Activated naive CD4-positive, alpha-beta T cell treated with anti-CD3 and anti-CD28 coated beads, Interleukin-2, amount 10 ng/mL, durations not matched to agents 7 days and 5 days (primary cell): ENCODE measurements at regions not wholly inside any gene's neighbourhood (a gene's known extent, or its start where the extent isn't known, plus 50 kb on each side); places are given as distances from the start of the nearest gene placed in this dataset.

Experiments
- CTCF ChIA-PET: fragments of 350-600 bp; sonication (Branson Sonifier 250); formaldehyde crosslinking; loops from one replicate; lab custom pipeline; 2021; ENCODE audit warnings: antibody characterized with exemption; lab: Charles Lee
- DNase-seq: peaks from one replicate; pipeline ENCODE4 v3.0.0-alpha.2; 2020
- H3K27ac Mint-ChIP-seq: one replicate; pipeline ENCODE4 v1.8.0; 2021; ENCODE audit warnings: mild to moderate bottlenecking, moderate library complexity, mixed read lengths
- H3K27me3 Mint-ChIP-seq: one replicate; pipeline ENCODE4 v1.8.0; 2021; ENCODE audit warnings: mild to moderate bottlenecking, mixed read lengths
- H3K36me3 Mint-ChIP-seq: one replicate; pipeline ENCODE4 v1.8.0; 2021; ENCODE audit warnings: mixed read lengths
- H3K4me1 Mint-ChIP-seq: one replicate; pipeline ENCODE4 v1.8.0; 2021; ENCODE audit warnings: mixed read lengths
- H3K4me3 Mint-ChIP-seq: one replicate; pipeline ENCODE4 v1.8.0; 2021; ENCODE audit warnings: mild to moderate bottlenecking, moderate library complexity, mixed read lengths
- H3K9me3 Mint-ChIP-seq: one replicate; pipeline ENCODE4 v1.8.0; 2021; ENCODE audit warnings: mixed read lengths

- Mint-ChIP-seq H3K4me1 (peaks cover 4% of the 10 kb centered on the region), H3K4me3 (no peak overlapping the region), H3K36me3 (no peaks in the 10 kb centered on the region), H3K9me3 (no peaks in the 10 kb centered on the region), H3K27ac (no peak overlapping the region), H3K27me3 (peaks cover 14% of the 10 kb centered on the region)
- DNase-seq: no peak
- CTCF ChIA-PET: no interaction called here
Measured at GRCh38 chr12:125211464-125211863, 146.2 kb downstream of the AACS start.

DNA sequence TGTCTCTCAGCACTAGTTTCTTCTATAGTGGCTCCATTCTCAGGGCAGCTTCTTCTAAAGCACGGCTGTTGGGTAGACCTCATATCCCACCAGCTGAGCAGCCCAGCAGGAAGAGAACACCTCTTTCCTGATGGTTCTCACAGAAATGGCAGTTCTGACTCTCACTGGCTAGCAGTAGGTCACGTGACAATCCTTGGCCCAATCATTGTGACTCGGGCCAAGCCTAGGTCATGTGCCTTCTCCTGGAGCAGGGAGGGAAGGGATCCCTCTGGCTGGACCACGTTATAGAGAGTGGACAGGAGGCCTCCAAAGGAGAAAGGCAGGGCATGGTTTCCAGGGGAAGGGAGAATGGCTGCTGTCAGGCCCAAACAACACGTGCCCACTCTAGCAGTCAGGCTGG is 149.1 kb downstream of the AACS start:
- no peak for DNase-seq
- H3K27me3 Mint-ChIP-seq: peaks cover 8% of the 10 kb centered on the region
- no peaks in the 10 kb centered on the region for H3K36me3 Mint-ChIP-seq
- CTCF ChIA-PET: no interaction called here
- no peak overlapping the region for H3K4me3 Mint-ChIP-seq
- H3K4me1 Mint-ChIP-seq: peaks cover 4% of the 10 kb centered on the region
- H3K27ac Mint-ChIP-seq: no peak overlapping the region
- H3K9me3 Mint-ChIP-seq: no peaks in the 10 kb centered on the region

- Mint-ChIP-seq H3K4me1 (no peaks in the 10 kb centered on the region), H3K4me3 (no peak overlapping the region)
Measured at GRCh38 chr12:125216756-125217155, 151.5 kb downstream of the AACS start.

GRCh38 chr12:125217308-125217707 is 152.1 kb downstream of the AACS start:
- no peaks in the 10 kb centered on the region for H3K27me3 Mint-ChIP-seq
- CTCF ChIA-PET: no interaction called here
- H3K4me3 Mint-ChIP-seq: no peak overlapping the region
- no peak overlapping the region for H3K27ac Mint-ChIP-seq
- H3K4me1 Mint-ChIP-seq: no peaks in the 10 kb centered on the region
- no peak for DNase-seq
- no peaks in the 10 kb centered on the region for H3K36me3 Mint-ChIP-seq
- H3K9me3 Mint-ChIP-seq: no peaks in the 10 kb centered on the region

More at GRCh38 chr12:125216756-125217155, 151.5 kb downstream of the AACS start:
- CTCF ChIA-PET: no interaction called here
- no peak for DNase-seq
- no peak overlapping the region for H3K27ac Mint-ChIP-seq
- H3K9me3 Mint-ChIP-seq: no peaks in the 10 kb centered on the region
- H3K27me3 Mint-ChIP-seq: no peaks in the 10 kb centered on the region
- no peaks in the 10 kb centered on the region for H3K36me3 Mint-ChIP-seq

DNA sequence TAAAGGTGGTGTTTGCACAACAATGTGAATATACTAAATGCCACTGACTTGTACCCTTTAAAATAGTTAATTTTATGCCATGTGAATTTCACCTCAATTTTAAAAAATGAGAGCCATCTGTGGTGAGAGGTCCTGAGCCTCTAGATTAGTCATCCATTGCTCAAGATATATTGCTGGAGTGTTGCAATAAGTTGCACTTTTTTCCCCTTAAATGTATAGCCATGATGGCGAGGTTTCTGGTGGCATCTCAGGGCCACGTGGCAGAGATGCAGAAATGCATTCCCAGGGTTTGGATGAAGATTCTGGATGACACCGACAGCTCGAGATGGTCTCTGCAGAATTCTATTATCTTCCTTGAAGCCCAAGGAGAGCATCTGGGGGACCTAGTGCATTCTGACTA is 153.7 kb downstream of the AACS start:
- DNase-seq: no peak
- Mint-ChIP-seq H3K4me3 (no peak overlapping the region), H3K27ac (no peak overlapping the region), H3K9me3 (no peaks in the 10 kb centered on the region), H3K4me1 (no peaks in the 10 kb centered on the region), H3K27me3 (no peaks in the 10 kb centered on the region), H3K36me3 (no peaks in the 10 kb centered on the region)
- CTCF ChIA-PET: no interaction called here

- Mint-ChIP-seq H3K9me3 (no peaks in the 10 kb centered on the region), H3K36me3 (no peaks in the 10 kb centered on the region), H3K4me1 (no peaks in the 10 kb centered on the region), H3K27ac (no peak overlapping the region), H3K27me3 (no peaks in the 10 kb centered on the region), H3K4me3 (no peak overlapping the region)
- CTCF ChIA-PET: no interaction called here
- DNase-seq: no peak
Measured at GRCh38 chr12:125220404-125221273, 155.4 kb downstream of the AACS start.

GRCh38 chr12:125221602-125222001 is 156.4 kb downstream of the AACS start:
- Mint-ChIP-seq H3K9me3 (no peaks in the 10 kb centered on the region), H3K27ac (no peak overlapping the region), H3K4me1 (no peaks in the 10 kb centered on the region), H3K4me3 (no peak overlapping the region), H3K27me3 (no peaks in the 10 kb centered on the region), H3K36me3 (no peaks in the 10 kb centered on the region)
- CTCF ChIA-PET: no interaction called here
- DNase-seq: no peak

- CTCF ChIA-PET: no interaction called here
- Mint-ChIP-seq H3K27ac (no peak overlapping the region), H3K4me3 (no peak overlapping the region), H3K36me3 (no peaks in the 10 kb centered on the region), H3K27me3 (no peaks in the 10 kb centered on the region), H3K9me3 (no peaks in the 10 kb centered on the region), H3K4me1 (no peaks in the 10 kb centered on the region)
- no peak for DNase-seq
Measured at GRCh38 chr12:125222876-125223275, 157.6 kb downstream of the AACS start.

DNA sequence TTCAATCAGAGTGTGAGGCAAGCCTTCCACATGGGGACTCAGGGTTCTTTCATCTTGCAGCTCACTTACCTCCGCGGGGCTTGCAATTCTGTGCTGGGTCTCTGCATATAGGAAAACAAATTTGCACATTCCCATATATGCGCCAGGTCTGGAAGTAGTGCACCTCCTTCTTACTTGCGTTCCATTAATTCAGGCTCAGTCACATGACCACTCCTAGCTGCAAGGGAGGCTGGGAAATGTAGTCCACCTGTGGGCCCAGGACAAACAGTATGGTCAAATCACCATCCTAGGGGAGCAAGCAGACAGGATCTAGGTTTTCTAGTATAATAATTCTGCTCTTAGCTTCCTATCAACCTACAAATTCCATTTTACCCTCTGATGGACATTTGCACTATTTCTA is 160.4 kb downstream of the AACS start:
- H3K27ac Mint-ChIP-seq: no peak overlapping the region
- H3K27me3 Mint-ChIP-seq: no peaks in the 10 kb centered on the region
- CTCF ChIA-PET: no interaction called here
- no peak for DNase-seq
- H3K4me3 Mint-ChIP-seq: no peak overlapping the region
- H3K9me3 Mint-ChIP-seq: no peaks in the 10 kb centered on the region
- no peaks in the 10 kb centered on the region for H3K4me1 Mint-ChIP-seq
- no peaks in the 10 kb centered on the region for H3K36me3 Mint-ChIP-seq

DNA sequence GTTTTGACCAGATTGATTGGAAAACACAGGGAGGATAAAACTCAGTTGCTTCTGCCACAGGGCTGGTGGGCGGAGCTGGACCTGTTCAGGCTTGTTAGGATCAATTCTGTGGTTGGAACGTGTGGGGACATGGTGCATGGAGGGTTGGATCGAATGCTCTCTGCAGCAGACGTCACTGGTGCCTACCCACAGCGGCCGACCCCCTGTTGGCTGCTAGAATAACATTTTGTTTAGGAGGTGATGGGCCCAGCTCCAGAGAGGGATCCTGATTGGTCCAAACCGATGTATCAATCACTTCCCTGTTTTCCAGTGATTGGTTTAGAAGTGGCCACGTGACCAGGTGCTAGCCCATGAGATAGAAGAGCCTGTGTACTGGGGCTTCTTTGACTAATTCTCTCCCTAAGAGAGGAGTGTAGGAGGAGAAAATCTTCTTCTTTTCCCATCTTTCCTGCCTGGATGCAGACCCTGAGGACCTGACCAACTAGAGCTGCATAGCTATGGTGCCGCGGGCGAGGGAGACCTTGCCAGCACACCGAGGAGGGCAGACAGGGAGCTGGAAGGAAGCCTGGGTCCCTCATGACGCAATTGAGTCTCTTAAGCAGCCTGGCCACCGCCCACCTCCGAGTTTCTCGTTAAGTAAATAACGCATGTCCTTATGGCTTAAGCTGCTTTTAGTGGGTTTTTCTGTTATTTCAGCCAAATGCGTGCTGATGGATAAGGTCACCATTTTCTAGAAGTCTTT is 163.5 kb downstream of the AACS start:
- CTCF ChIA-PET: no interaction called here
- Mint-ChIP-seq H3K4me3 (no peak overlapping the region), H3K27ac (no peak overlapping the region), H3K9me3 (no peaks in the 10 kb centered on the region), H3K36me3 (no peaks in the 10 kb centered on the region), H3K27me3 (no peaks in the 10 kb centered on the region), H3K4me1 (no peaks in the 10 kb centered on the region)
- no peak for DNase-seq

DNA sequence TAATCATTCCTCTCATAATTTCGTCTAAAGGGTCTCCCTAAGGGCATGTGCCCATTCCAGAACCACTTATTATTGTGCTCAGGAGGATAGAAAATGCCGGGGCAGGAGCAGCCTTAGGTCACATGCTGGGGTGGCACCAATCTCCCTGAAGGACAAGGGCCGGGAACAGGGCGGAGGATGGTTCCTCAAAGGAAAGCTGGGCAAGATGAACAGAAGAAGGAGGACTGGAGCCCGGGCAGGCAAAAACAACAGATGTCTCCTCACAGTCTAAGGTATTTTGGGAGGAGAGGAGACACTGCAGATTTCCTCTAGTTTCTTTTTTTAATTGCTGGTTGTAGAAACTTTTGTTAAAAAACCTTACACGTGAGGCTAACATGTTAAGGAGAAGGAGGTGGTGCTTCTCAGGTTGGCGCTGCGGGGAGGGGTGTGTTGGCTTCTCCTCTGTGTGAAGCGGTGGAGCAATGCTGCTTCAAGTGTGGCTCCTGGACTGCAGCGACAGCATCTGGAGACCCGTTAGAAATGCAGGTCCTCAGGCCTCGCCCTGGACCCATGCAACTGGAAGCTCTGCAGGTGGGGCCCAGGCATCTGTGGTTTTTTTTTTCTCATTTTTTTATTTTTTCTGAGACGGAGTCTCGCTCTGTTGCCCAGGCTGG is 164.8 kb downstream of the AACS start:
- H3K4me3 Mint-ChIP-seq: no peak overlapping the region
- no peaks in the 10 kb centered on the region for H3K36me3 Mint-ChIP-seq
- H3K27ac Mint-ChIP-seq: no peak overlapping the region
- H3K4me1 Mint-ChIP-seq: no peaks in the 10 kb centered on the region
- no peaks in the 10 kb centered on the region for H3K9me3 Mint-ChIP-seq
- H3K27me3 Mint-ChIP-seq: no peaks in the 10 kb centered on the region
- DNase-seq: no peak
- CTCF ChIA-PET: no interaction called here

DNA sequence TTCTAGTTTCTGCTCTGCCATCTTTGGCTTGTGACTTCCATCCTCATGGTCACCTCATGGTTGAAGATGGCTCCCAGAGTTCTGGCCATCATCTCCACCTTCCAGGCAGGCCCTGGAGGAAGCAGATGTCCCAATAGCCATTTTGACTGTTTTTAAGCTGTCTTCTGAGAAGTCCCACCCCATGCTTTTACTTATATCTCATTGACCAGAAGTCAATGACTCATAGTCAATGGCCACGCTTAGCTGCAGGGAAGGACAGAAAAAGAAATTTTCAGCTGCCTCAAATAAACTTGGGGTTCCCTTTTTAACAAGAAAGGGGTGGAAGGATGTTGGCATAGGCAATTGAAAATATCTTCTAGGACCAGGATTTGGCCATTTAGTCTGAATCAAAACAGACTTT is 168.1 kb downstream of the AACS start:
- DNase-seq: no peak
- H3K4me3 Mint-ChIP-seq: no peak overlapping the region
- H3K4me1 Mint-ChIP-seq: no peaks in the 10 kb centered on the region
- H3K9me3 Mint-ChIP-seq: no peaks in the 10 kb centered on the region
- CTCF ChIA-PET: no interaction called here
- no peaks in the 10 kb centered on the region for H3K36me3 Mint-ChIP-seq
- no peak overlapping the region for H3K27ac Mint-ChIP-seq
- no peaks in the 10 kb centered on the region for H3K27me3 Mint-ChIP-seq

- CTCF ChIA-PET: no interaction called here
- H3K27ac Mint-ChIP-seq: no peak overlapping the region
- H3K27me3 Mint-ChIP-seq: peaks cover 10% of the 10 kb centered on the region
- no peaks in the 10 kb centered on the region for H3K36me3 Mint-ChIP-seq
- H3K9me3 Mint-ChIP-seq: no peaks in the 10 kb centered on the region
- no peak overlapping the region for H3K4me3 Mint-ChIP-seq
- no peaks in the 10 kb centered on the region for H3K4me1 Mint-ChIP-seq
- no peak for DNase-seq
Measured at GRCh38 chr12:125239563-125239962, 174.3 kb downstream of the AACS start.

DNA sequence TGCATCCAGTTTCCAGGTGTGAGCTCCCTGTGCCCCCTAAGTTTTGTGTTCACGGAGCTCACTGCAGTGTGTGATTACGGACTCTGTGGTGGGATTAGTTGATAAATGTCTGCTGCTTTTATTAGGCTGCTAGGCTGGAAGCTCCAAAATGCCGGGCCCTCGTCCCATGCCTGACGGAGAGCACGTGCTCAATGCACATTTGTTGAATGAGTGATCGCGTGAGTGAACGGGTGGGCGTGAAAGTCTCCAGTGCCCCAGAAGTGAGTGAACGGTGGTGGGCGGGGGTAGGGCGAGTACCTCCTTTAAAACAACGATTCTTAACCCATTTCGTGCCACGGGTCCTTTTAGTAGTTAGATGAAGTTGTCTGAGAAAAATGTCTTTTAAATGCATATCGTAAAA is 175.5 kb downstream of the AACS start:
- Mint-ChIP-seq H3K9me3 (no peaks in the 10 kb centered on the region), H3K36me3 (no peaks in the 10 kb centered on the region), H3K4me1 (no peaks in the 10 kb centered on the region), H3K27ac (no peak overlapping the region), H3K4me3 (no peak overlapping the region), H3K27me3 (peaks cover 14% of the 10 kb centered on the region)
- no peak for DNase-seq
- CTCF ChIA-PET: interaction anchor here (0.6 kb wide), 1 partner anchor 161 kb away, joined by 3 read pairs; no protein-coding TSS in a partner anchor
